SH-SY5Y (cell line): ENCODE measurements at regions not wholly inside any gene's neighbourhood (a gene's known extent, or its start where the extent isn't known, plus 50 kb on each side); places are given as distances from the start of the nearest gene placed in this dataset.

ENCODE experiments used
- GATA2 ChIP-seq: IDR thresholded peaks from 2 replicates; pipeline ENCODE4 v1.6.1; 2011; ENCODE audit warnings: mild to moderate bottlenecking, low read depth, low read length
- GATA3 ChIP-seq: IDR thresholded peaks from 2 replicates; pipeline ENCODE4 v1.6.1; 2011; ENCODE audit warnings: low read depth, mild to moderate bottlenecking, low read length, moderate library complexity

DNA sequence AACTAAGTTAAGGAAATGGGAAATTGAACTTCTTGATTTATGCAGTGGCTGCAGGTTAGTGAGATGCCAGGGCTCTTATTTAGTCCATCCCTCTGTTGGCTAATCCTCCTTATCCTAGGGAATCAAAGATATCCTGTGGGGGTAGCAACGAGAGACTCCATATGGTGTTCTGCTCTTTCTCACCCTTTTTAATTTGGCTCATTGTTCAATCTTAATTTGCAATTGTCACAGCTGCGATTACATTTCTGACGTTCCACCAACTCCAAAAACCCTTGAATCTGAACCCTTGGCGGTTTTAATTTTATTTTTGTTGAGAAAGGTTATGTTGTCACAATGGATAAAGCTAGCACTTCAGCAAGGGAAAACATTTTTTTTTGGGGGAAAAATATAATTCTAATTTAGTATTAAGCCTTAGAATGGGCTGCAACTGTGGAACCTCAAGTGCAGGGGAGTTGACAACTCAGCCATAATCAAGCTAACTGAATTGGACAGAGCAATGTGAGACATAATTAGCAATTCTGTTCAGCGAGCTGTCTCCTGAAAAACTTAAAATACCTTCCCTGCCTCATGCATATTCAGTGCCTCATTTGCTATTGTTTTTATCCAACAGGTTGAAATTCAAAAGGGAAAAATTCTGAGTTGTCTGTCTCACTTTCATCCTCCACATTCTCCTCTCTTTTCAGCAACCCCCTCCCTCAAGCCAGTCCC, 91.3 kb downstream of the MAT2B start:
- TF ChIP-seq GATA2, result no peak
- TF ChIP-seq GATA3, result no peak
